ENCODE measurements at regions not wholly inside any gene's neighbourhood (a gene's known extent, or its start where the extent isn't known, plus 50 kb on each side); places are given as distances from the start of the nearest gene placed in this dataset.

DNA sequence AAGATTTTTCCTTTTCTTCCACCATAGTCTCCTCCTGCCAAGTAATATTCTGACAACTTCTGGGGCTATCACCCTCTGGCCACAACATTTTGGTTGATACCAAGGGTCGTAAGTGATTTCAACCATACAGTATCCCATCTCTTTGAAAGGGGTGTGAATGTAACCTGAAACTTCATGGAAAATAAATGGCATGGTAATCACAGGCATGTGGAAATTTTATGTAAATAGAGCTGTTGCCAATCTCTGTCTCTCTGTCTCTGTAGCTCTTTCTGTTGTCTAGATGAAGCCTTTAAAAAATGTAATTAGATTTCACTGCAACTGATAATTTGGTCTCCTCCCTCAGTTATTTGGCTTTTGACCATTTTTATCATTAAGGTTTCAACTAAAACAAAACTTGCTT is 125.6 kb upstream of the RPRM start:
- Histone ChIP-seq H3K9me3 (ENCODE audit: control extremely low read depth in 1 of 5, control insufficient read depth in 4 of 5, insufficient read depth in 2 of 5, low read depth in 1 of 5, low read length in 4 of 5) (peaks cover 0 to 2% (median 0%) of the 10 kb centered on the region in 5 experiments), H3K4me1 (ENCODE audit: control extremely low read depth in 1 of 4, control insufficient read depth in 4 of 4, insufficient read depth in 4 of 4, low read length in 3 of 4) (no peaks in the 10 kb centered on the region), H3K4me3 (ENCODE audit: control insufficient read depth in 1 of 7, extremely low read depth in 1 of 7, insufficient read depth in 4 of 7, low read depth in 2 of 7, low read length in 6 of 7) (no peak overlapping the region), H3K27me3 (replicated peaks in 2 of 5; ENCODE audit: control insufficient read depth in 4 of 5, insufficient read depth in 5 of 5, low read length in 4 of 5) (no peaks in the 10 kb centered on the region), H3K36me3 (ENCODE audit: control insufficient read depth in 4 of 4, insufficient read depth in 4 of 4, low read length in 3 of 4) (no peaks in the 10 kb centered on the region), H3K27ac (ENCODE audit: insufficient read depth in 1 of 2, low read depth in 1 of 2, low read length in 2 of 2, poor library complexity in 1 of 2, severe bottlenecking in 2 of 2) (no peak overlapping the region)
- no peak for DNase-seq
- 100% methylated on average over 1 of the region's 1 CpG for WGBS (ENCODE audit: insufficient coverage)
- CTCF ChIA-PET, result no interaction called here
- POLR2A ChIA-PET, result no interaction called here

DNA sequence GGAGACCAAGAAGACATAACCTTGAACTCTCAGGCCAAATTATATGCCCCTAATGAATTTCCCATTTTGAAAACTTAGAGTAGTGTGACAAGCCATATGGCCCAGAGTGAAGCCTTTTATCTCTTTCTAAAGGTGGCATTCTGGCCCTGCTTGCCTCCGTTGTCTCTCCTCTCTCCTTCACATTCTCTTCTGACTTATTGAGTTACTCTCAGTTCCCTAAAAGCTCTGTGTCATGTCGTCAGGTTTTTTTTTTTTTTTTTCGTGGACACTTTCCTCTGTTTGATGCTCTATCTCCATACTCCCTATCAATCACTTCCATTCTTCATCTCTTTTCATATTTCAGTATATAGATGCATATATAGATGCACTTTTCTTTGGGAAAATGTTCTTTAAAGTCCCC is 128.1 kb upstream of the RPRM start:
- peaks cover 0 to 2% (median 0%) of the 10 kb centered on the region in 5 experiments for H3K9me3 ChIP-seq (ENCODE audit: control extremely low read depth in 1 of 5, control insufficient read depth in 4 of 5, insufficient read depth in 2 of 5, low read depth in 1 of 5, low read length in 4 of 5)
- WGBS (ENCODE audit: insufficient coverage), result 79% methylated on average over 2 of the region's 3 CpGs
- H3K4me3 ChIP-seq (ENCODE audit: control insufficient read depth in 1 of 7, extremely low read depth in 1 of 7, insufficient read depth in 4 of 7, low read depth in 2 of 7, low read length in 6 of 7), result no peak overlapping the region
- ChIA-PET POLR2A (no interaction called here), CTCF (no interaction called here)
- H3K4me1 ChIP-seq (ENCODE audit: control extremely low read depth in 1 of 4, control insufficient read depth in 4 of 4, insufficient read depth in 4 of 4, low read length in 3 of 4), result no peaks in the 10 kb centered on the region
- no peaks in the 10 kb centered on the region for H3K36me3 ChIP-seq (ENCODE audit: control insufficient read depth in 4 of 4, insufficient read depth in 4 of 4, low read length in 3 of 4)
- no peak overlapping the region for H3K27ac ChIP-seq (ENCODE audit: insufficient read depth in 1 of 2, low read depth in 1 of 2, low read length in 2 of 2, poor library complexity in 1 of 2, severe bottlenecking in 2 of 2)
- no peaks in the 10 kb centered on the region for H3K27me3 ChIP-seq (replicated peaks in 2 of 5; ENCODE audit: control insufficient read depth in 4 of 5, insufficient read depth in 5 of 5, low read length in 4 of 5)
- DNase-seq, result no peak

DNA sequence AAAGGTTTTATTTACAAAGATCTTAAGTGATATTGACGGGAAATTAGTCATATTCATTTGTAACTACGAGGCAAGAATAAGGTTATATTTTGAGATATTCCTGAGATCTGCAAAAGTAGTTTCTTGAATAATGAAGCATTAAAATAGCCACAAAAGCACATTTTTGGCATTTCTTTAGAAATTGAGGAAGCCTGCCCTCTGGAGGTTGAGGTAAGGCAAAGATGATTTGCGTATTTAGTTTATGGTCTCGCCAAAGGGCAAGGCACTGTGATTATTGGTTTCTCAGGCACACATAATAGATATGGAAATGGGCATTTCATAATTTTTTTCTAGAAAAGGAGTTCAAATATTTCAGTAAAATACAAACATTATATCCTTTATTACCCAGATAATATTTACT is 143.7 kb upstream of the RPRM start:
- peaks cover 0 to 4% (median 0%) of the 10 kb centered on the region in 5 experiments for H3K9me3 ChIP-seq (ENCODE audit: control extremely low read depth in 1 of 5, control insufficient read depth in 4 of 5, insufficient read depth in 2 of 5, low read depth in 1 of 5, low read length in 4 of 5)
- no peak overlapping the region for H3K4me3 ChIP-seq (ENCODE audit: control insufficient read depth in 1 of 7, extremely low read depth in 1 of 7, insufficient read depth in 4 of 7, low read depth in 2 of 7, low read length in 6 of 7)
- H3K36me3 ChIP-seq (ENCODE audit: control insufficient read depth in 4 of 4, insufficient read depth in 4 of 4, low read length in 3 of 4), result no peaks in the 10 kb centered on the region
- H3K27me3 ChIP-seq (replicated peaks in 2 of 5; ENCODE audit: control insufficient read depth in 4 of 5, insufficient read depth in 5 of 5, low read length in 4 of 5), result no peaks in the 10 kb centered on the region
- no peak for DNase-seq
- ChIA-PET CTCF (interaction anchor here (1.1 to 1.3 kb wide), 3 partner anchors 10 to 18 kb away, joined by 3 to 4 read pairs (median 3); no protein-coding TSS in a partner anchor), POLR2A (no interaction called here)
- no peaks in the 10 kb centered on the region for H3K4me1 ChIP-seq (ENCODE audit: control extremely low read depth in 1 of 4, control insufficient read depth in 4 of 4, insufficient read depth in 4 of 4, low read length in 3 of 4)
- no CpG with 5 or more reads among the region's 4 CpGs for WGBS (ENCODE audit: insufficient coverage)
- no peak overlapping the region for H3K27ac ChIP-seq (ENCODE audit: insufficient read depth in 1 of 2, low read depth in 1 of 2, low read length in 2 of 2, poor library complexity in 1 of 2, severe bottlenecking in 2 of 2)

DNA sequence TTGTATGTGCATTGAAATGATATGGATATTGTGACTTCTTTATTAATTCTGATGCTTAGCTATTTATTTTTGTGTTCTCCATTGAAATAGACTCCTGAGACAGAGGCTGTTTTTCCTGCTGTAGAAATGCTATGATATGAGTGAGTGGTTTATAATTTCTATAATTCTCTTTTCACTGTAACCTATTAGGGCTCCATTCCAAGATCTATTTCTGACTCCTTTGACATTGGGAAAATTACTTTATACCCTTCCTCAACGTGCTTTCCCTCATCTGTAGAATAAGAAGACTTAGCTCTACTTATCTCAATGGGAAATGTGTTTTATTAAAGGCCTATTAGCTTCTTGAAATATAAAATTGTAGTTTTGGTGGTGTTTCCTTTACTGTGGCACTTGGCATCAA is 144.5 kb upstream of the RPRM start:
- H3K27ac ChIP-seq (ENCODE audit: insufficient read depth in 1 of 2, low read depth in 1 of 2, low read length in 2 of 2, poor library complexity in 1 of 2, severe bottlenecking in 2 of 2), result no peak overlapping the region
- H3K9me3 ChIP-seq (ENCODE audit: control extremely low read depth in 1 of 5, control insufficient read depth in 4 of 5, insufficient read depth in 2 of 5, low read depth in 1 of 5, low read length in 4 of 5), result peaks cover 0 to 4% (median 0%) of the 10 kb centered on the region in 5 experiments
- ChIA-PET CTCF (interaction anchor here (1.1 kb wide), 1 partner anchor 9 kb away, joined by 4 read pairs; no protein-coding TSS in a partner anchor), POLR2A (no interaction called here)
- no peak overlapping the region for H3K4me3 ChIP-seq (ENCODE audit: control insufficient read depth in 1 of 7, extremely low read depth in 1 of 7, insufficient read depth in 4 of 7, low read depth in 2 of 7, low read length in 6 of 7)
- WGBS (ENCODE audit: insufficient coverage), result no CpG with 5 or more reads among the region's 1 CpG
- DNase-seq, result no peak
- no peaks in the 10 kb centered on the region for H3K4me1 ChIP-seq (ENCODE audit: control extremely low read depth in 1 of 4, control insufficient read depth in 4 of 4, insufficient read depth in 4 of 4, low read length in 3 of 4)
- no peaks in the 10 kb centered on the region for H3K36me3 ChIP-seq (ENCODE audit: control insufficient read depth in 4 of 4, insufficient read depth in 4 of 4, low read length in 3 of 4)
- H3K27me3 ChIP-seq (replicated peaks in 2 of 5; ENCODE audit: control insufficient read depth in 4 of 5, insufficient read depth in 5 of 5, low read length in 4 of 5), result no peaks in the 10 kb centered on the region

DNA sequence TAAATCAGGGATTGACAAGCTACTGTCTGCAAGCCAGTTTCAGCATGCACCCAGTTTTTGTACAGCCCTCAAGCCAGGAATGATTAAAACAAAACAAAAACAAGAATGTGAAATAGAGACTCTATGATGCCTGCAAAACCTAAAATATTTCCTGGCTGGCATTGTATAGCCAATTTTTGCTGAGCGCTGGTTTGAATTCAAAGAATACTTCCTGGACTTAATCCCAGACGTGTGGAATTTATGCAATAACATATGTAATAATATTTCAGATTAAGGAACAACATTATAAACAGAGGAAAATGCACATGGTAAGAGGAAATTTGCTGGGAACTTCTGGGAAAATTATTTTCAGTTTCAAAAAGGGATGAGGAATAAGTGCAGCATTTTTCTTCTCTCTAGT is 148.1 kb upstream of the RPRM start:
- Histone ChIP-seq H3K9me3 (ENCODE audit: control extremely low read depth in 1 of 5, control insufficient read depth in 4 of 5, insufficient read depth in 2 of 5, low read depth in 1 of 5, low read length in 4 of 5) (no peaks in the 10 kb centered on the region), H3K27ac (ENCODE audit: insufficient read depth in 1 of 2, low read depth in 1 of 2, low read length in 2 of 2, poor library complexity in 1 of 2, severe bottlenecking in 2 of 2) (no peak overlapping the region), H3K36me3 (ENCODE audit: control insufficient read depth in 4 of 4, insufficient read depth in 4 of 4, low read length in 3 of 4) (no peaks in the 10 kb centered on the region), H3K27me3 (replicated peaks in 2 of 5; ENCODE audit: control insufficient read depth in 4 of 5, insufficient read depth in 5 of 5, low read length in 4 of 5) (no peaks in the 10 kb centered on the region), H3K4me3 (ENCODE audit: control insufficient read depth in 1 of 7, extremely low read depth in 1 of 7, insufficient read depth in 4 of 7, low read depth in 2 of 7, low read length in 6 of 7) (no peak overlapping the region), H3K4me1 (ENCODE audit: control extremely low read depth in 1 of 4, control insufficient read depth in 4 of 4, insufficient read depth in 4 of 4, low read length in 3 of 4) (no peaks in the 10 kb centered on the region)
- ChIA-PET POLR2A (interaction anchor here (0.7 kb wide), 1 partner anchor 1015 kb away, joined by 3 read pairs; no protein-coding TSS in a partner anchor), CTCF (no interaction called here)
- no CpG with 5 or more reads among the region's 2 CpGs for WGBS (ENCODE audit: insufficient coverage)
- no peak for DNase-seq

DNA sequence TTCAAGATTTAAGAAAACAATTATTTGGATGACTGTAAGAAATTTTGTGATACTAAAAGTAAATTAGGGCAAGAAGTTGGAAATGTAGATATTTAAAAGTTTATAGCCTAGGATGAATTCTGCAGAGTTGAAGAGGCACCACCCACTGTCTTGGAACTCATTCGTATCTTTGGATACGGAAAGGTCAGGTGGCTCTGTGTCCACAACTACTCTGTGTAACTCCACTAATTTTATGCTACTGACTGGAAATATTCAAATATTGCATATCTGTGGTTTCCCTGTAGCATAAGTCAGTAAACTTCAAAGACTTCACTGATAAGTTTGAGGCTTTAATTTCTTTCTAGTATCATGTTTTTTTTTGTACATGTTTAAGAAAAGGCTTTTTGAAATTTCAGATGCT is 156.9 kb upstream of the RPRM start:
- Histone ChIP-seq H3K4me1 (ENCODE audit: control extremely low read depth in 1 of 4, control insufficient read depth in 4 of 4, insufficient read depth in 4 of 4, low read length in 3 of 4) (no peaks in the 10 kb centered on the region), H3K4me3 (ENCODE audit: control insufficient read depth in 1 of 7, extremely low read depth in 1 of 7, insufficient read depth in 4 of 7, low read depth in 2 of 7, low read length in 6 of 7) (no peak overlapping the region), H3K27ac (ENCODE audit: insufficient read depth in 1 of 2, low read depth in 1 of 2, low read length in 2 of 2, poor library complexity in 1 of 2, severe bottlenecking in 2 of 2) (no peak overlapping the region), H3K36me3 (ENCODE audit: control insufficient read depth in 4 of 4, insufficient read depth in 4 of 4, low read length in 3 of 4) (no peaks in the 10 kb centered on the region), H3K9me3 (ENCODE audit: control extremely low read depth in 1 of 5, control insufficient read depth in 4 of 5, insufficient read depth in 2 of 5, low read depth in 1 of 5, low read length in 4 of 5) (no peaks in the 10 kb centered on the region), H3K27me3 (replicated peaks in 2 of 5; ENCODE audit: control insufficient read depth in 4 of 5, insufficient read depth in 5 of 5, low read length in 4 of 5) (no peaks in the 10 kb centered on the region)
- POLR2A ChIA-PET, result no interaction called here
- no peak for DNase-seq
- CTCF ChIA-PET, result no interaction called here
- 78% methylated on average over 2 of the region's 2 CpGs for WGBS (ENCODE audit: insufficient coverage)

DNA sequence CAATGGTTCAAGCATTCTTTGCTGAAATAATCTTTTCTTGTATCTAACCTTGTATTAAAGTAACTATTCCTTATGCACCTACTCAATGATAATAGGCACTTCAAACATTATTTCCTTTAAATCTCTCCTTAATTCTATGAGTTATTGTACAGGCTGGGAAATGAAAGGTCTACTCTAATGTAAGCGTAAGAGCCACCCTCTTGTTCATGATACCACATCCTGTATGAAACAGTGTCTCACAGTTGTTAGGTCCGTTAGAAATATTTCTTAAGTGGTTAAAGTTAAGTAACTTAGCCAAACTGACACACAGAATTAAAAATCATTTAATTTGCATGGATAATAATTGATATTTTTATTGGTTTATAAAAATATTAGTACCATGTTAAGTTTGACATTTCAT is 162.5 kb upstream of the RPRM start:
- no peaks in the 10 kb centered on the region for H3K36me3 ChIP-seq (ENCODE audit: control insufficient read depth in 4 of 4, insufficient read depth in 4 of 4, low read length in 3 of 4)
- POLR2A ChIA-PET, result no interaction called here
- H3K27ac ChIP-seq (ENCODE audit: insufficient read depth in 1 of 2, low read depth in 1 of 2, low read length in 2 of 2, poor library complexity in 1 of 2, severe bottlenecking in 2 of 2), result no peak overlapping the region
- no peaks in the 10 kb centered on the region for H3K27me3 ChIP-seq (replicated peaks in 2 of 5; ENCODE audit: control insufficient read depth in 4 of 5, insufficient read depth in 5 of 5, low read length in 4 of 5)
- no CpG with 5 or more reads among the region's 2 CpGs for WGBS (ENCODE audit: insufficient coverage)
- no peak for DNase-seq
- H3K4me1 ChIP-seq (ENCODE audit: control extremely low read depth in 1 of 4, control insufficient read depth in 4 of 4, insufficient read depth in 4 of 4, low read length in 3 of 4), result no peaks in the 10 kb centered on the region
- CTCF ChIA-PET, result no interaction called here
- no peak overlapping the region for H3K4me3 ChIP-seq (ENCODE audit: control insufficient read depth in 1 of 7, extremely low read depth in 1 of 7, insufficient read depth in 4 of 7, low read depth in 2 of 7, low read length in 6 of 7)
- H3K9me3 ChIP-seq (ENCODE audit: control extremely low read depth in 1 of 5, control insufficient read depth in 4 of 5, insufficient read depth in 2 of 5, low read depth in 1 of 5, low read length in 4 of 5), result no peaks in the 10 kb centered on the region

All from common myeloid progenitor, CD34-positive (primary cell).